ENCODE measurements at regions not wholly inside any gene's neighbourhood (a gene's known extent, or its start where the extent isn't known, plus 50 kb on each side); places are given as distances from the start of the nearest gene placed in this dataset.

- no peak for ATAC-seq
Observed at GRCh38 chr4:117907646-117908045, 126.6 kb upstream of the NDST3 start.

GRCh38 chr4:117908306-117909207 is 125.7 kb upstream of the NDST3 start:
- TF ChIP-seq TCF4 (CRISPR knock-in tag; IDR thresholded peaks at IDR 0.05; ENCODE audit: borderline replicate concordance) = no peak
- TF ChIP-seq GLIS3 (CRISPR knock-in tag; IDR thresholded peaks at IDR 0.05) = no peak
- no peak for TF ChIP-seq PATZ1 (CRISPR knock-in tag; IDR thresholded peaks at IDR 0.05; ENCODE audit: borderline replicate concordance)
- no peak for TF ChIP-seq OSR1 (CRISPR knock-in tag; IDR thresholded peaks at IDR 0.05)
- no peak for TF ChIP-seq BACH2 (CRISPR knock-in tag; IDR thresholded peaks at IDR 0.05; ENCODE audit: borderline replicate concordance)
- TF ChIP-seq CSRNP3 (CRISPR knock-in tag; IDR thresholded peaks at IDR 0.05) = no peak
- TF ChIP-seq TSHZ2 (CRISPR knock-in tag; IDR thresholded peaks at IDR 0.05) = no peak
- TF ChIP-seq ZFP30 (CRISPR knock-in tag; IDR thresholded peaks at IDR 0.05) = no peak
- TF ChIP-seq POU6F1 (CRISPR knock-in tag; IDR thresholded peaks at IDR 0.05; ENCODE audit: borderline replicate concordance, low read depth) = no peak
- no peak for TF ChIP-seq ISL1 (CRISPR knock-in tag; IDR thresholded peaks at IDR 0.05)
- no peak for TF ChIP-seq CSDC2 (CRISPR knock-in tag; IDR thresholded peaks at IDR 0.05)
- TF ChIP-seq ZFP3 (CRISPR knock-in tag; IDR thresholded peaks at IDR 0.05) = no peak
- TF ChIP-seq PPARA (CRISPR knock-in tag; IDR thresholded peaks at IDR 0.05; ENCODE audit: borderline replicate concordance) = no peak
- TF ChIP-seq ESRRG (CRISPR knock-in tag; IDR thresholded peaks at IDR 0.05) = no peak
- TF ChIP-seq RARB (CRISPR knock-in tag; IDR thresholded peaks at IDR 0.05) = no peak
- TF ChIP-seq ZNF8 (CRISPR knock-in tag; IDR thresholded peaks at IDR 0.05) = no peak
- no peak for TF ChIP-seq ZNF565 (CRISPR knock-in tag; conservative IDR thresholded peaks at IDR 0.05; ENCODE audit: low read depth)

More at GRCh38 chr4:117907646-117908045, 126.6 kb upstream of the NDST3 start:
- no peak for TF ChIP-seq ESRRG (CRISPR knock-in tag; IDR thresholded peaks at IDR 0.05)
- no peak for TF ChIP-seq BACH2 (CRISPR knock-in tag; IDR thresholded peaks at IDR 0.05; ENCODE audit: borderline replicate concordance)
- no peak for TF ChIP-seq PPARA (CRISPR knock-in tag; IDR thresholded peaks at IDR 0.05; ENCODE audit: borderline replicate concordance)
- no peak for TF ChIP-seq ZNF70 (CRISPR knock-in tag; IDR thresholded peaks at IDR 0.05)
- TF ChIP-seq CSDC2 (CRISPR knock-in tag; IDR thresholded peaks at IDR 0.05) = no peak
- TF ChIP-seq TOX (CRISPR knock-in tag; IDR thresholded peaks at IDR 0.05; ENCODE audit: borderline replicate concordance) = no peak
- no peak for TF ChIP-seq TSHZ2 (CRISPR knock-in tag; IDR thresholded peaks at IDR 0.05)
- no peak for TF ChIP-seq ZFP30 (CRISPR knock-in tag; IDR thresholded peaks at IDR 0.05)
- no peak for TF ChIP-seq ZNF565 (CRISPR knock-in tag; conservative IDR thresholded peaks at IDR 0.05; ENCODE audit: low read depth)
- no peak for TF ChIP-seq OSR1 (CRISPR knock-in tag; IDR thresholded peaks at IDR 0.05)

More at GRCh38 chr4:117908306-117909207, 125.7 kb upstream of the NDST3 start:
- ATAC-seq = no peak
